ENCODE measurements at regions not wholly inside any gene's neighbourhood (a gene's known extent, or its start where the extent isn't known, plus 50 kb on each side); places are given as distances from the start of the nearest gene placed in this dataset.

DNA sequence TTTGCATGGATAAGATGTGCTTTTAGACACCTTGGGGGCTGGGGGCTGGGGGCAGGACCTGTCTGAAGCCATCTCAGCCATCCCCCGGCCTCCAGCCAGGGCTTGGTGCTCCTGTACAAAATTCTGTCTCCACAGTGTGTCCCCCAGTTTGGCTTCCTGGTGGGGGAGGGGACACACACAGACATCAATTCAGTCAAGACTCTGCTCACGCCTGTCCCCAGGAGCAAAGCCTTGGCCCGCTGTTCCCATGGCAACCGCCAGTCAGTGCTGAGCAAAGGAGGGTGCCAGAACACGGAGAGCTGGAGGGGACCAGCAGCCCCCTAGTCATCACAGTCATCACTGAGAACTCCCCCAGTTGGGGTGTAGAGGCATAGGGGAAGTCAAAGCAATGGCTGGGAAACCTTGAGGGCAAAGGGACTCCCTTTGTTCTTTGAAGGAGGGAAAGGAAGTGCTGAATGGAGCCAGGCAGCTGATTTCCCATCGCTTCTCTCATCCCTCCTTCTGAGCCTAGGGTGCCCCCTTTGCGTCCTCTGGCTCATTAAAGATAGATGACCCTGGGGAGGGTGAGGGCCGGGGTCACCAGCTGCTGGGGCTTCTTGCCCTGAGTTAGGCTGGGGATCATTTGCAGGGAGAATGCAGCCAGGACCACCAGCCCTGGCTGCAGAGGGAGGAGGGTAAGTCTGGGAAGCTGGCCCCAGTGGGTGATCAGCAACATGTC is 134.9 kb upstream of the IPO9 start:
- Histone ChIP-seq H3K9me3 (ENCODE audit: control insufficient read depth, insufficient read depth, low read length) (no peaks in the 10 kb centered on the region), H3K36me3 (ENCODE audit: control insufficient read depth, insufficient read depth, low read length) (no peaks in the 10 kb centered on the region), H3K9ac (ENCODE audit: low read depth, low read length) (no peak overlapping the region), H3K27me3 (ENCODE audit: control insufficient read depth, insufficient read depth, low read length) (no peaks in the 10 kb centered on the region), H3K4me3 (ENCODE audit: low read depth, low read length) (no peak overlapping the region), H3K4me1 (ENCODE audit: control insufficient read depth, insufficient read depth, low read length) (peaks cover 19% of the 10 kb centered on the region)

DNA sequence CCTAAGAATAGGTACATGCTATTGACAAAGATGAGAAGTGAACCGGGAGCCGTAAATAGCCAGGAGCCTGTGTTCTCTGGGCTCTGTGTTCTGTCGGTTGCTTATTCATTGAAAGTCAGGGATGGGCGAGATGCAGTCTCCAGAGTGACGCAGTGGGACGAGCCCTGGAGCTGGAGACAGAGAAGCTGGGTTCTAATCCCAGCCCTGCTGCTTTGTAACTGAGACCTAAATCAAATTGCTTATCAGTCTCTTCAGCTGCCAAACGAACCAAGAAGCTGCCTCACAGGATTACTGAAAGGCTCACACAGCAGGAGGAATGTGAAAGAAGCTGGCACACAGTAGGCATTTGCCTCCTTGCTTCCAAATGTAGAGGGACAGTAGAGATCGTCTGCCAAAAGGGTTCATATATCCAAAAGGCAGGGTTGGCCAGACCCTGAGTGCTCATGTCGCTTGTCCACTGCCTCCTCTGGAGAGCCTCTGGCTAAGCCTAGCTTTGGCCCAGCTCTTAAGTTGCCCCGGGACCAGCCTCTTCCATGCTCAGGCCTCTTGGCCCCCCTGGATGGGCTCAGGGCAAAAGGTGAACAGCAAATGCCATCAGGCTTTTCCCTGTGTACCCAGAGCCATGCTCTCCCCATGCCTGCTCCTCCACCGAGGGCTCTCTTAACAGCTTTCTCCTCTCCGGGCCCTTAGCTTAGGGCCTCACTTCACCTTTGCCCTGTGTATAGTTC is 134.2 kb upstream of the IPO9 start:
- Histone ChIP-seq H3K4me1 (ENCODE audit: control insufficient read depth, insufficient read depth, low read length) (peaks cover 19% of the 10 kb centered on the region), H3K36me3 (ENCODE audit: control insufficient read depth, insufficient read depth, low read length) (no peaks in the 10 kb centered on the region), H3K27me3 (ENCODE audit: control insufficient read depth, insufficient read depth, low read length) (no peaks in the 10 kb centered on the region), H3K9me3 (ENCODE audit: control insufficient read depth, insufficient read depth, low read length) (no peaks in the 10 kb centered on the region), H3K9ac (ENCODE audit: low read depth, low read length) (no peak overlapping the region), H3K4me3 (ENCODE audit: low read depth, low read length) (no peak overlapping the region)

DNA sequence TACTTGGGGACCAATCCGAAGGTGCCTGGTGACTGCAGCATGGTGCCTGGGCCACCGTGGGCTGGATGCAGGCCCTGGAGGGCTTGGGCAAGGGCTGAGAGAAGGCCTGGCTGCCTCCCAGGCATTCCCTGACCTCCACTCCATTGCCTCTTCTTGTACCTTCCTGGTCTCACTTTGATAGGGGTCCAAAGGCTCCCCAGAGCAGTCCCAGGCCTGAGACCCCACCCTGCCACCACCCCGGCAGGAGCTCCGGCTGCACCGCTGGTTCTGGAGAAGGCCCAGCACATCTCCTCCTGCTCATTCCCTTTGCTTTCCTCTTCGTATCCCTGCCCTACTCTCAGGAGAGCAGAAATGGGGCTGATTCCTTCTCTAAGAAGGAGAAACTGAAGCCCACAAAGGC is 133.3 kb upstream of the IPO9 start:
- no peaks in the 10 kb centered on the region for H3K27me3 ChIP-seq (ENCODE audit: control insufficient read depth, insufficient read depth, low read length)
- H3K4me1 ChIP-seq (ENCODE audit: control insufficient read depth, insufficient read depth, low read length) = peaks cover 19% of the 10 kb centered on the region
- no peak overlapping the region for H3K4me3 ChIP-seq (ENCODE audit: low read depth, low read length)
- no peaks in the 10 kb centered on the region for H3K9me3 ChIP-seq (ENCODE audit: control insufficient read depth, insufficient read depth, low read length)
- no peaks in the 10 kb centered on the region for H3K36me3 ChIP-seq (ENCODE audit: control insufficient read depth, insufficient read depth, low read length)
- H3K9ac ChIP-seq (ENCODE audit: low read depth, low read length) = no peak overlapping the region

GRCh38 chr1:201696217-201696761 is 132.7 kb upstream of the IPO9 start:
- H3K4me1 ChIP-seq (ENCODE audit: control insufficient read depth, insufficient read depth, low read length) = peaks cover 19% of the 10 kb centered on the region
- no peaks in the 10 kb centered on the region for H3K9me3 ChIP-seq (ENCODE audit: control insufficient read depth, insufficient read depth, low read length)

GRCh38 chr1:201697174-201697573 is 131.8 kb upstream of the IPO9 start:
- Histone ChIP-seq H3K36me3 (ENCODE audit: control insufficient read depth, insufficient read depth, low read length) (no peaks in the 10 kb centered on the region), H3K9ac (ENCODE audit: low read depth, low read length) (no peak overlapping the region), H3K4me3 (ENCODE audit: low read depth, low read length) (no peak overlapping the region), H3K4me1 (ENCODE audit: control insufficient read depth, insufficient read depth, low read length) (peaks cover 19% of the 10 kb centered on the region), H3K9me3 (ENCODE audit: control insufficient read depth, insufficient read depth, low read length) (no peaks in the 10 kb centered on the region), H3K27me3 (ENCODE audit: control insufficient read depth, insufficient read depth, low read length) (no peaks in the 10 kb centered on the region)

More at GRCh38 chr1:201696217-201696761, 132.7 kb upstream of the IPO9 start:
- Histone ChIP-seq H3K4me3 (ENCODE audit: low read depth, low read length) (no peak overlapping the region), H3K27me3 (ENCODE audit: control insufficient read depth, insufficient read depth, low read length) (no peaks in the 10 kb centered on the region), H3K36me3 (ENCODE audit: control insufficient read depth, insufficient read depth, low read length) (no peaks in the 10 kb centered on the region), H3K9ac (ENCODE audit: low read depth, low read length) (no peak overlapping the region)

DNA sequence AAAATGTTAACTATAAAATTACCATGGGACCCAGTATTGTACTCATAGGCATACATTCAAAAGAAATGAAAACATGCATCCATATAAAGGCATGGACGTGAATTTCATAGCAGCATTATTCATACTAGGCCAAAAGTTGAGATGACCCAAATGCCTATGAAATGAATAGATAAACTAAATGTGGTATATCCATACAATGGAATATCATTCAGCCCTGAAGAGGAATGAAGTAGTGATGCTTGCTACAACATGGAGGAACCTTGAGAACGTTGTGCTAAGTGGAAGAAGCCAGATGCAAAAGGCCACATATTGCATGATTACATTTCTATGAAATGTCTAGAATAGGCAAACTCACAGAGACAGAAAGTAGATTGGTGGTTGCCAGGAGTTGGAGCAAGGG is 127.1 kb upstream of the IPO9 start:
- no peaks in the 10 kb centered on the region for H3K9me3 ChIP-seq (ENCODE audit: control insufficient read depth, insufficient read depth, low read length)
- H3K36me3 ChIP-seq (ENCODE audit: control insufficient read depth, insufficient read depth, low read length) = no peaks in the 10 kb centered on the region
- H3K4me1 ChIP-seq (ENCODE audit: control insufficient read depth, insufficient read depth, low read length) = peaks cover 13% of the 10 kb centered on the region
- no peaks in the 10 kb centered on the region for H3K27me3 ChIP-seq (ENCODE audit: control insufficient read depth, insufficient read depth, low read length)
- H3K4me3 ChIP-seq (ENCODE audit: low read depth, low read length) = no peak overlapping the region
- no peak overlapping the region for H3K9ac ChIP-seq (ENCODE audit: low read depth, low read length)

GRCh38 chr1:201702936-201703335 is 126.0 kb upstream of the IPO9 start:
- H3K4me1 ChIP-seq (ENCODE audit: control insufficient read depth, insufficient read depth, low read length) = peaks cover 13% of the 10 kb centered on the region
- H3K36me3 ChIP-seq (ENCODE audit: control insufficient read depth, insufficient read depth, low read length) = no peaks in the 10 kb centered on the region
- no peak overlapping the region for H3K9ac ChIP-seq (ENCODE audit: low read depth, low read length)
- H3K4me3 ChIP-seq (ENCODE audit: low read depth, low read length) = no peak overlapping the region
- no peaks in the 10 kb centered on the region for H3K9me3 ChIP-seq (ENCODE audit: control insufficient read depth, insufficient read depth, low read length)
- H3K27me3 ChIP-seq (ENCODE audit: control insufficient read depth, insufficient read depth, low read length) = no peaks in the 10 kb centered on the region

GRCh38 chr1:201703621-201704438 is 125.1 kb upstream of the IPO9 start:
- Histone ChIP-seq H3K9ac (ENCODE audit: low read depth, low read length) (peak overlapping the region; percentile 42), H3K4me3 (ENCODE audit: low read depth, low read length) (no peak overlapping the region), H3K4me1 (ENCODE audit: control insufficient read depth, insufficient read depth, low read length) (peaks cover 13% of the 10 kb centered on the region), H3K36me3 (ENCODE audit: control insufficient read depth, insufficient read depth, low read length) (no peaks in the 10 kb centered on the region), H3K27me3 (ENCODE audit: control insufficient read depth, insufficient read depth, low read length) (no peaks in the 10 kb centered on the region), H3K9me3 (ENCODE audit: control insufficient read depth, insufficient read depth, low read length) (no peaks in the 10 kb centered on the region)

DNA sequence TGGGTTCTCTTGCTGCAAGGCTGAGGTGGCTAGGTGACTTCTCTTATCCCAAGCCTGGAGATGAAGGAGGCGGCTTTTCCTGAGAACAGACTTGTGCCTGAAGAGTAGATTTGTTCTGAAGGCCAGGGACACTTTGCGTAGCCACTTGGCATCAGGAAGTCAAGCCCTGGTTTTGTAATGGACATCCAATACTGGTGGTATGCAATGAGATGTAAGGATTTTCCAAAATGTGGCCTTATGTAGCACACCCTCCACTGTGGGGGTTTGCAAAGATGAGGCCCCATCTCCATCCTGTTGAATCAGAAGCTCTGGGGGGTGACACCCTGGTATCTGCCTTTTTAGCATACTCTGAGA is 124.5 kb upstream of the IPO9 start:
- Histone ChIP-seq H3K4me3 (ENCODE audit: low read depth, low read length) (no peak overlapping the region), H3K9ac (ENCODE audit: low read depth, low read length) (no peak overlapping the region), H3K27me3 (ENCODE audit: control insufficient read depth, insufficient read depth, low read length) (no peaks in the 10 kb centered on the region), H3K4me1 (ENCODE audit: control insufficient read depth, insufficient read depth, low read length) (peaks cover 13% of the 10 kb centered on the region), H3K36me3 (ENCODE audit: control insufficient read depth, insufficient read depth, low read length) (no peaks in the 10 kb centered on the region), H3K9me3 (ENCODE audit: control insufficient read depth, insufficient read depth, low read length) (no peaks in the 10 kb centered on the region)

DNA sequence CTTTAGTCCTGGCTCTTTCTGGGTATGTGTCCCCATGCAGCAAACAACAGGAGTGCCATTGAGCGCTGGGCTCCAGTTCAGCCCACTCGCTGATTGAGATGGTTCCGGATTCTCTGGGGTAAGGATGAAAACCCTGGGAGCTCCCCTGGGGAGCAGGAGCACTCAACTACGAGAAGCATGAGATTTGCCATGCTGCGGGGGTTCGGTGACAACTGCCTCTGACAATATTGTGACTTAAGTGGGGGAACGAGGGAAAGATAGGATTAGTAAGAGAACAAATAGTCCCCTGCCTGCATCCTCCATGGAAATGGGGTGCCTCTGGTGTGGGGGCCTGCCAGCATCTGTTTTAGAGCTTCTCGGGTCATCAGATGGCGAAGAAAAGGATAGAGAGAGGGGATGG is 123.6 kb upstream of the IPO9 start:
- Histone ChIP-seq H3K27me3 (ENCODE audit: control insufficient read depth, insufficient read depth, low read length) (no peaks in the 10 kb centered on the region), H3K36me3 (ENCODE audit: control insufficient read depth, insufficient read depth, low read length) (no peaks in the 10 kb centered on the region), H3K9me3 (ENCODE audit: control insufficient read depth, insufficient read depth, low read length) (no peaks in the 10 kb centered on the region), H3K4me1 (ENCODE audit: control insufficient read depth, insufficient read depth, low read length) (peaks cover 17% of the 10 kb centered on the region), H3K4me3 (ENCODE audit: low read depth, low read length) (no peak overlapping the region), H3K9ac (ENCODE audit: low read depth, low read length) (no peak overlapping the region)

DNA sequence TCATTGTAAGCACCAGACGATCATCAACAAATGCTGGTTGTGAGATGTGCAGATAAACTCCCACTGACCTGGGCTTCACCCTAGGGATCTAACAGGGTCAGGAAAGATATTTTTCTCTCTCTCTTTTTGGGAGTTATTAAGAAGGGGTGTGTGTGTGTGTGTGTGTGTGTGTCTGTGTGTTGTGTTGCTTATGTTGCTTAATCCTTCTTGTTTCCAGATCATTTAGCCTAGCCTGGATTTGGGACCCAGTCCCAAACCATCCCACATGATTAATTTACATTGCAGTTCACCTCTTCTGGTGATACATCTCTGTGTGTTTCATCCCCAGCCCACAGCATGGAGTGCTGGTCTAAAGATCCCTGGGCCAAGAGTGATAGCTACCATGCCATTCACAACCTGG is 122.8 kb upstream of the IPO9 start:
- H3K4me3 ChIP-seq (ENCODE audit: low read depth, low read length) = no peak overlapping the region
- peaks cover 17% of the 10 kb centered on the region for H3K4me1 ChIP-seq (ENCODE audit: control insufficient read depth, insufficient read depth, low read length)
- no peaks in the 10 kb centered on the region for H3K36me3 ChIP-seq (ENCODE audit: control insufficient read depth, insufficient read depth, low read length)
- no peaks in the 10 kb centered on the region for H3K27me3 ChIP-seq (ENCODE audit: control insufficient read depth, insufficient read depth, low read length)
- no peak overlapping the region for H3K9ac ChIP-seq (ENCODE audit: low read depth, low read length)
- H3K9me3 ChIP-seq (ENCODE audit: control insufficient read depth, insufficient read depth, low read length) = no peaks in the 10 kb centered on the region
